Endodermal cell (in vitro differentiated cells): ENCODE measurements at regions not wholly inside any gene's neighbourhood (a gene's known extent, or its start where the extent isn't known, plus 50 kb on each side); places are given as distances from the start of the nearest gene placed in this dataset.

Experiments
- DNase-seq: peaks from one replicate; pipeline ENCODE4 v3.0.0-alpha.2; 2017
- H3K27ac ChIP-seq: 2 replicates; pipeline ENCODE4 v1.5.1; 2013; ENCODE audit warnings: mild to moderate bottlenecking, low read depth, low read length, moderate library complexity
- H3K27me3 ChIP-seq: 2 replicates; pipeline ENCODE4 v1.6.1; 2013; ENCODE audit warnings: mild to moderate bottlenecking, low read length, moderate library complexity; ENCODE audit not compliant: insufficient read depth, control insufficient read depth, poor library complexity, severe bottlenecking
- H3K36me3 ChIP-seq: 2 replicates; pipeline ENCODE4 v1.7.0; 2013; ENCODE audit warnings: mild to moderate bottlenecking, low read length, moderate library complexity; ENCODE audit not compliant: control insufficient read depth, insufficient read depth
- H3K4me1 ChIP-seq: one replicate; pipeline ENCODE4 v1.7.0; 2013; ENCODE audit warnings: low read length; ENCODE audit not compliant: control insufficient read depth, insufficient read depth
- H3K4me3 ChIP-seq: 2 replicates; pipeline ENCODE4 v1.5.1; 2013; ENCODE audit warnings: mild to moderate bottlenecking, low read length, moderate library complexity
- H3K9ac ChIP-seq: 2 replicates; pipeline ENCODE4 v1.6.1; 2013; ENCODE audit warnings: mild to moderate bottlenecking, low read length, moderate library complexity; ENCODE audit not compliant: poor library complexity, severe bottlenecking; ENCODE audit errors: extremely low read depth
- H3K9me3 ChIP-seq: 2 replicates; pipeline ENCODE4 v1.6.1; 2013; ENCODE audit warnings: mild to moderate bottlenecking, low read length, moderate library complexity; ENCODE audit not compliant: control insufficient read depth
- H3K27ac Mint-ChIP-seq: 2 replicates; pipeline ENCODE4 v1.8.0; 2020; ENCODE audit warnings: mixed read lengths
- H3K27me3 Mint-ChIP-seq: 2 replicates; pipeline ENCODE4 v1.8.0; 2021; ENCODE audit warnings: mild to moderate bottlenecking, mixed read lengths; ENCODE audit not compliant: insufficient read depth
- H3K36me3 Mint-ChIP-seq: 2 replicates; pipeline ENCODE4 v1.8.0; 2020; ENCODE audit warnings: low read depth, mixed read lengths
- H3K4me1 Mint-ChIP-seq: 2 replicates; pipeline ENCODE4 v1.8.0; 2020; ENCODE audit warnings: mixed read lengths
- H3K4me3 Mint-ChIP-seq: 2 replicates; pipeline ENCODE4 v1.8.0; 2020; ENCODE audit warnings: mild to moderate bottlenecking, moderate library complexity, mixed read lengths
- H3K9me3 Mint-ChIP-seq: 2 replicates; pipeline ENCODE4 v1.8.0; 2020; ENCODE audit warnings: mild to moderate bottlenecking, mixed read lengths
- WGBS, 2 experiments: methylation state at CpG; one replicate each; pipeline versions ENCODE4 v1.1.5 to v1.1.7; 2013; ENCODE audit warnings: missing lambda C conversion rate in 2 of 2, mixed read lengths in 1 of 2; ENCODE audit not compliant: insufficient coverage in 1 of 2, insufficient read length in 1 of 2; 5-methylcytosine and 5-hydroxymethylcytosine counted together
- TF ChIP-seq, protein P1 (sequence below): fragments of 200-600 bp; sonication (generic); conservative IDR thresholded peaks from 2 replicates; pipeline ENCODE4 v1.5.0; 2021; ENCODE audit warnings: antibody characterized with exemption, mild to moderate bottlenecking

DNA sequence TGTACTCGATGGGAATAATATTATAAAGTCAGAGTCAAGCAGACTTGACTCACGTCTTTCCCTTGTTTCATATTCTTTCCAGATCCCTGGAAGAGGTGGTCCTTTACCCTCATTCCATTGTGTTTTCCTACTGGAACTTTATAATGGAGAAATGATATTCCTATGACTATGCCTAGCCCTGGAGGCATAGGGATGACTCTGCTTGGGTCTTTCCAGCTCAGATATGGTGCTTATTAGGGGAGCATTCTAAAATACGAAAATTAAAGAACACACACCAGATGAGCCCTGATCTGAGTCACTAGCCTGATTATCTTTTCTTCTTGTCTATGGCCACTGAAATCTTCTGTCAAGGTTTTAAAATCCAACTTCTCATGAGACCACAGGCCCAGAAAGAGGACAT lies 231.4 kb downstream of the ANKRD50 start:
- Mint-ChIP-seq H3K4me3 (no peak overlapping the region), H3K36me3 (no peaks in the 10 kb centered on the region), H3K27ac (no peak overlapping the region), H3K4me1 (peaks cover 13% of the 10 kb centered on the region), H3K27me3 (no peaks in the 10 kb centered on the region), H3K9me3 (peaks cover under 1% of the 10 kb centered on the region)
- Histone ChIP-seq H3K9me3 (peaks cover under 1% of the 10 kb centered on the region), H3K4me3 (no peak overlapping the region), H3K27me3 (no peaks in the 10 kb centered on the region), H3K4me1 (peaks cover 4% of the 10 kb centered on the region), H3K36me3 (no peaks in the 10 kb centered on the region), H3K9ac (no peak overlapping the region), H3K27ac (no peak overlapping the region)
- WGBS, 2 experiments, result 92 to 98% methylated on average over 2 to 3 of the region's 3 CpGs
- TF ChIP-seq, protein P1, sequence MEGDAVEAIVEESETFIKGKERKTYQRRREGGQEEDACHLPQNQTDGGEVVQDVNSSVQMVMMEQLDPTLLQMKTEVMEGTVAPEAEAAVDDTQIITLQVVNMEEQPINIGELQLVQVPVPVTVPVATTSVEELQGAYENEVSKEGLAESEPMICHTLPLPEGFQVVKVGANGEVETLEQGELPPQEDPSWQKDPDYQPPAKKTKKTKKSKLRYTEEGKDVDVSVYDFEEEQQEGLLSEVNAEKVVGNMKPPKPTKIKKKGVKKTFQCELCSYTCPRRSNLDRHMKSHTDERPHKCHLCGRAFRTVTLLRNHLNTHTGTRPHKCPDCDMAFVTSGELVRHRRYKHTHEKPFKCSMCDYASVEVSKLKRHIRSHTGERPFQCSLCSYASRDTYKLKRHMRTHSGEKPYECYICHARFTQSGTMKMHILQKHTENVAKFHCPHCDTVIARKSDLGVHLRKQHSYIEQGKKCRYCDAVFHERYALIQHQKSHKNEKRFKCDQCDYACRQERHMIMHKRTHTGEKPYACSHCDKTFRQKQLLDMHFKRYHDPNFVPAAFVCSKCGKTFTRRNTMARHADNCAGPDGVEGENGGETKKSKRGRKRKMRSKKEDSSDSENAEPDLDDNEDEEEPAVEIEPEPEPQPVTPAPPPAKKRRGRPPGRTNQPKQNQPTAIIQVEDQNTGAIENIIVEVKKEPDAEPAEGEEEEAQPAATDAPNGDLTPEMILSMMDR, result no peak
- no peak for DNase-seq

DNA sequence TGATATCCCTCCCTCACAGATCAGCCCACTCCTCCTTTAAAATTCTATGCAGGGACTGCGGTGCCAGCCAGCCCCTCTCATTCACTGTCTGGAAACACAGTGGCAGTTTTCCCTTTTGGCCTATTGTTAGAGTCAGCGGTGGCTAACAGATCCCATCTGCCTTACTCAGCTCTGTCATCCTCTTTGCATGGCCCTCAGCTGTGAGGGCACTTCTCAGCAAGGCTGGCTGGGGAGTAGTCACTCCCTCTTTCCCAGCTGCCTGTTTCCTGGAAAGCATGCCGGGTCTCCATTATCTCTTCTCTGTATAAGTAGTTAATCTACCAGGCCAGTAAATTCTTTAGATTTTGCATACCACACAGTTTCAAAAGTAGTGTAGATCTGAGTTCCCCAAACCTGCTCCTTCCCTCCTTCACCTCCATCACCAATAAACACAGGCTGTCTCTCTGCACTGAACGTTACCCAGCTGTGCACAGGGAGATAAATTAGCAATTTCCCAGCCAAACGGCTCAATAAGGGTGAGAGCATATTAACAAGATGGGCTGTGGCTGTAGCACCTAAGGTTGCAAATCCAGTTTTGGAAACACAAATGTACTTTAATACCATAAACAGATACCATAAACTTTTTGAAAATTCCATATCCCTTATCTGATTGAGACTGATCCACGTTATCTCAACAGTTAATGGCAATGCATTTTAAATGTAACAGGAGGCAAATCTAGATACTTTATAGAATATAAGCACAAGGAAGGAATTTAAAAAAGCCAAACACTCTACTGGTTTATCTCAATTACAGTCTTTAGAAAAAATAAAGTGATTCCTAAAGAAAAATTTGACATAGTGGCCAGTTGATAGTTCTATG lies 229.3 kb downstream of the ANKRD50 start:
- H3K9me3 ChIP-seq, result peaks cover 9% of the 10 kb centered on the region
- H3K4me3 Mint-ChIP-seq, result no peak overlapping the region
- no peaks in the 10 kb centered on the region for H3K36me3 ChIP-seq
- peak overlapping the region; percentile 43 for H3K4me3 ChIP-seq
- DNase-seq, result peak; percentile 85
- no peaks in the 10 kb centered on the region for H3K27me3 ChIP-seq
- H3K9me3 Mint-ChIP-seq, result peaks cover 6% of the 10 kb centered on the region
- no peaks in the 10 kb centered on the region for H3K27me3 Mint-ChIP-seq
- H3K4me1 Mint-ChIP-seq, result peaks cover 13% of the 10 kb centered on the region
- peaks cover 4% of the 10 kb centered on the region for H3K4me1 ChIP-seq
- H3K9ac ChIP-seq, result peak overlapping the region; percentile 12
- H3K27ac ChIP-seq, result peak overlapping the region; percentile 84
- no peaks in the 10 kb centered on the region for H3K36me3 Mint-ChIP-seq
- 24 to 35% methylated on average over 3 to 6 of the region's 6 CpGs for WGBS, 2 experiments
- TF ChIP-seq, protein P1, result no peak
- peak overlapping the region; percentile 52 for H3K27ac Mint-ChIP-seq

DNA sequence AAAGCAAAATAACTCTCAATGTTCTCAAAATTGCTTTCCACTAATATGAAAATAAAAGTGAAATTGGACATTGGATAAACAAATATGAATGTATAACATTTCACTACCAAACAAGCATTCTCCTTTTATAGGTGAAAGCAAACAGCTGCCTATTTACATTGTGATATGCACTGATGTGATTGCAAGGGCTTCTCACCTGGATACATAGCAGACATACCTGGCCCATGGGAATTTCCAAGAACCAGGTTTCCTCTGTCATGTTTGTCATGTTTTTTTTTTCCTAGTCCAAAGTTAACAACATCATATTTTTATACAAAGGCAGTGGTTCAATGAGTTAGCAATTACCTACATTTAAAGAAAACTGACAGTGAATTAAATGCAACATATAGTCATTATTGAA lies 228.5 kb downstream of the ANKRD50 start:
- Mint-ChIP-seq H3K27ac (no peak overlapping the region), H3K4me3 (no peak overlapping the region), H3K27me3 (no peaks in the 10 kb centered on the region), H3K9me3 (peaks cover 6% of the 10 kb centered on the region), H3K36me3 (no peaks in the 10 kb centered on the region), H3K4me1 (peaks cover 13% of the 10 kb centered on the region)
- DNase-seq, result no peak
- peak overlapping the region; percentile 43 for H3K4me3 ChIP-seq
- H3K4me1 ChIP-seq, result peaks cover 4% of the 10 kb centered on the region
- no peaks in the 10 kb centered on the region for H3K27me3 ChIP-seq
- TF ChIP-seq, protein P1, result no peak
- peak overlapping the region; percentile 9 for H3K9ac ChIP-seq
- H3K27ac ChIP-seq, result no peak overlapping the region
- peaks cover 9% of the 10 kb centered on the region for H3K9me3 ChIP-seq
- no peaks in the 10 kb centered on the region for H3K36me3 ChIP-seq
